Esophagus squamous epithelium (tissue), 5 donors: ENCODE measurements at regions not wholly inside any gene's neighbourhood (a gene's known extent, or its start where the extent isn't known, plus 50 kb on each side); places are given as distances from the start of the nearest gene placed in this dataset.

Experiments
- DNase-seq: peaks from one replicate; lab custom pipeline; 2025; lab: John Stamatoyannopoulos, UW
- H3K27ac ChIP-seq, 4 donors: fragments of 200-600 bp; sonication (generic); one replicate each; pipeline ENCODE4 v1.5.1; 2016 to 2019; ENCODE audit warnings: mild to moderate bottlenecking in 1 of 4
- H3K27me3 ChIP-seq, 4 donors: fragments of 200-600 bp; sonication (generic); 1 replicate in 3 of 4; 2 replicates in 1 of 4; pipeline versions ENCODE4 v1.5.1 to v1.6.0; 2017 to 2021; ENCODE audit warnings: antibody characterized with exemption in 1 of 4
- H3K36me3 ChIP-seq, 3 donors: fragments of 200-600 bp; sonication (generic); one replicate each; pipeline ENCODE4 v1.5.1; 2016 to 2019
- H3K4me1 ChIP-seq, 3 donors: fragments of 200-600 bp; sonication (generic); one replicate each; pipeline ENCODE4 v1.5.1; 2017 to 2019
- H3K4me3 ChIP-seq, 4 donors: fragments of 200-600 bp; sonication (generic); 1 replicate in 3 of 4; 2 replicates in 1 of 4; pipeline ENCODE4 v1.5.1; 2016 to 2019; ENCODE audit warnings: mild to moderate bottlenecking in 2 of 4, moderate library complexity in 1 of 4
- H3K9me3 ChIP-seq, 3 donors: fragments of 200-600 bp; sonication (generic); one replicate each; pipeline ENCODE4 v1.5.1; 2016 to 2019
- POLR2A ChIP-seq, 4 donors: fragments of 450-650 bp; IDR thresholded peaks; one replicate each; pipeline ENCODE4 v1.6.1; 2017; ENCODE audit warnings: antibody characterized with exemption in 4 of 4, mild to moderate bottlenecking in 4 of 4, moderate library complexity in 3 of 4
- WGBS, 2 donors: methylation state at CpG; one replicate each; pipeline ENCODE4 v1.1.5; 2018; 5-methylcytosine and 5-hydroxymethylcytosine counted together
- intact Hi-C: fragments of 100-400 bp; cut with DNase I; formaldehyde crosslinking; loops from one replicate; pipeline ENCODE4 v1.15.0; 2022
- TF ChIP-seq, protein P1 (sequence below), 6 experiments: fragments of 450-650 bp in 4 of 6; fragments of 200-600 bp in 2 of 6; sonication (generic) in 2 of 6; IDR thresholded peaks; one replicate each; pipeline ENCODE4 v1.5.1; 2016 to 2019; ENCODE audit warnings: antibody characterized with exemption in 6 of 6, mild to moderate bottlenecking in 4 of 6, moderate library complexity in 4 of 6
- donor health status: DM: yes; HTN: yes; CAD: no.

DNA sequence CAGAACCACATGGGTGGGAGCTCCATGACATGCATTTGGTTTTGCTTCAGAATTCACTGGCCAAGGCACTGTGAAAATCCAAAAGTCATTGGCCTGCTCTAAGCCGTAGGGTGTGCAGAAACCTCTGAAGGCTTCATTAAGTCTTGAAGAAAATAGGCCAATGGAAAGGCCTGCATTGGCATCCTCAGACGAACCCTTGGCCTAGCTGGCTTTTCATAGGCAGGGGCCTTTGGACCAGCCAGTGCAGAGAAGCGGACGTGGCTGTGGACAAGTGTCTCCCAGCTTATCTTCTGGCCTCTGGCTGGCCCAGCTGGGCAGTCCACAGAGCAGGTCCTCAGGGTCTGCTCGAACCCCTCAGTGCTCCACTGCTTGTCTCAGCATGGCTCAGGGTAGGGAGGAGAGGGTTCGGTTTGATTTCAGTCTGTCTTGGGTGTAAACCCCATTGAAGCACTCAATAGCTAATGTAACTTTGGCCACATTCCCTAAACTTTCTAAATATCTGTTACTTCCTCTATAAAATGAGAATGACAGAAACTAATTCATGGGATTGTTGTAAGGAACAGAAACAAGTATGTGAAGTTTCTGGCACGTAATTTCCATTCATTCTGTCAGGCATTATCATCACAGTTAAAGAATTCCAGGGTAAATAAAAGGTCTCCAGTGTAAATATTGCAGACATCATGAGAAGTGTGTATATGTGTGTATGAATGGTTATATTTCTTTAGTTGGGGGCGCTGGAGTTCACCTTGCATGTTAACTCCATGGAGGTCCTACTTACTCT lies 125.5 kb downstream of the TFCP2L1 start:
- Histone ChIP-seq H3K4me3 (no peak overlapping the region), H3K27ac (peak overlapping the region in 3 of 4 donors; percentile 50 to 69 (median 51))

DNA sequence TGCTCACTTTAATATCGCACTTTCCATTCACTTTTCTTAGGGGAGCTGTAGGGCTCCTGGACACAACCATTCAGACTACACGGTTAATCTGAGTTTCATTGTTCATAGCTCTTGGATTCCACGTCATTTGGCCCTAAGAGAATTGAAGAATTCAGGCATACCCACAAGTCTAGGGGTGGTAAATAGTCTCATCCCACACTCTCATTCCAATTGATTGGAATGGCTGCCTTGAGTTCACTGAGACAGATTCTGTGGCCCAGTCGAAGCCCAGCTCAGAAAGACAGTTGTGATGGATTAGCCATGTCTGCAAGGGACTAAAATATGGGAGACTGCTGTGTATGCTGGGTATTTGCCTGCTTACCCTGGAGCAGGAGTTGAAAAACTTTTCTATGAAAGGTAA lies 124.6 kb downstream of the TFCP2L1 start:
- Histone ChIP-seq H3K9me3 (peaks cover 0 to 16% (median 16%) of the 10 kb centered on the region in 3 donors), H3K27ac (peak overlapping the region in 3 of 4 donors; percentile 50 to 69 (median 51)), H3K27me3 (no peaks in the 10 kb centered on the region), H3K4me3 (no peak overlapping the region), H3K4me1 (peaks cover 2 to 38% (median 9%) of the 10 kb centered on the region in 3 donors), H3K36me3 (no peaks in the 10 kb centered on the region)
- intact Hi-C loops: no loop called here
- 38 to 75% methylated on average over 4 of the region's 4 CpGs for WGBS, 2 donors
- no peak for DNase-seq
- no peak for TF ChIP-seq POLR2A (IDR thresholded peaks at IDR 0.05)
- TF ChIP-seq, protein P1, sequence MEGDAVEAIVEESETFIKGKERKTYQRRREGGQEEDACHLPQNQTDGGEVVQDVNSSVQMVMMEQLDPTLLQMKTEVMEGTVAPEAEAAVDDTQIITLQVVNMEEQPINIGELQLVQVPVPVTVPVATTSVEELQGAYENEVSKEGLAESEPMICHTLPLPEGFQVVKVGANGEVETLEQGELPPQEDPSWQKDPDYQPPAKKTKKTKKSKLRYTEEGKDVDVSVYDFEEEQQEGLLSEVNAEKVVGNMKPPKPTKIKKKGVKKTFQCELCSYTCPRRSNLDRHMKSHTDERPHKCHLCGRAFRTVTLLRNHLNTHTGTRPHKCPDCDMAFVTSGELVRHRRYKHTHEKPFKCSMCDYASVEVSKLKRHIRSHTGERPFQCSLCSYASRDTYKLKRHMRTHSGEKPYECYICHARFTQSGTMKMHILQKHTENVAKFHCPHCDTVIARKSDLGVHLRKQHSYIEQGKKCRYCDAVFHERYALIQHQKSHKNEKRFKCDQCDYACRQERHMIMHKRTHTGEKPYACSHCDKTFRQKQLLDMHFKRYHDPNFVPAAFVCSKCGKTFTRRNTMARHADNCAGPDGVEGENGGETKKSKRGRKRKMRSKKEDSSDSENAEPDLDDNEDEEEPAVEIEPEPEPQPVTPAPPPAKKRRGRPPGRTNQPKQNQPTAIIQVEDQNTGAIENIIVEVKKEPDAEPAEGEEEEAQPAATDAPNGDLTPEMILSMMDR (IDR thresholded peaks at IDR 0.05): no peak

More for the DNA sequence above, 125.5 kb downstream of the TFCP2L1 start:
- H3K9me3 ChIP-seq: peaks cover 0 to 16% (median 16%) of the 10 kb centered on the region in 3 donors
- H3K27me3 ChIP-seq: no peaks in the 10 kb centered on the region
- intact Hi-C loops: no loop called here
- TF ChIP-seq, protein P1 (IDR thresholded peaks at IDR 0.05): no peak
- TF ChIP-seq POLR2A (IDR thresholded peaks at IDR 0.05): no peak
- WGBS, 2 donors: 59 to 61% methylated on average over 6 of the region's 8 CpGs
- no peaks in the 10 kb centered on the region for H3K36me3 ChIP-seq
- DNase-seq: no peak
- H3K4me1 ChIP-seq: peaks cover 7 to 47% (median 17%) of the 10 kb centered on the region in 3 donors

DNA sequence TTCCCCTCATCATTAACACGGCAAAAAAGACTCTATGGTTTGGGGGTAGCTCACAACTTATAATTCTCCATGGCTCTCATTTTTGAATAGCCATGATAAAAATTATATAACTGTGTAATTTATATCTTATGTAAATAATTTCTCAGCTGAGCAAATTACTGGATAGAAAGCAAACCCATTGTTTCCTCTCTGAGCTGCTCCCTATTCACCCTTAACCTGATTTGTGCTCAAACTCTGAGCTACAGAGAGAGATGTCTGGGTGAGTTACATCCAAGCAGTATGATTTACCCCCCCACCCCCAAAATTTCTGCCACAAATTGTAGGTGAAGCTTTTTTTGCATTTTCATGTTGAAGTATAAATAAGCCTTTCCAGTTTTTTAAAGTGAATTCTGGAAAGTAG lies 123.7 kb downstream of the TFCP2L1 start:
- Histone ChIP-seq H3K9me3 (peaks cover 0 to 16% (median 16%) of the 10 kb centered on the region in 3 donors), H3K4me3 (no peak overlapping the region), H3K36me3 (no peaks in the 10 kb centered on the region), H3K4me1 (peaks cover 0 to 29% (median 4%) of the 10 kb centered on the region in 3 donors), H3K27me3 (no peaks in the 10 kb centered on the region), H3K27ac (no peak overlapping the region)
- intact Hi-C loops: no loop called here
- WGBS, 2 donors: 70 to 71% methylated on average over 1 of the region's 1 CpG
- no peak for DNase-seq
- no peak for TF ChIP-seq POLR2A (IDR thresholded peaks at IDR 0.05)
- TF ChIP-seq, protein P1 (IDR thresholded peaks at IDR 0.05): no peak

DNA sequence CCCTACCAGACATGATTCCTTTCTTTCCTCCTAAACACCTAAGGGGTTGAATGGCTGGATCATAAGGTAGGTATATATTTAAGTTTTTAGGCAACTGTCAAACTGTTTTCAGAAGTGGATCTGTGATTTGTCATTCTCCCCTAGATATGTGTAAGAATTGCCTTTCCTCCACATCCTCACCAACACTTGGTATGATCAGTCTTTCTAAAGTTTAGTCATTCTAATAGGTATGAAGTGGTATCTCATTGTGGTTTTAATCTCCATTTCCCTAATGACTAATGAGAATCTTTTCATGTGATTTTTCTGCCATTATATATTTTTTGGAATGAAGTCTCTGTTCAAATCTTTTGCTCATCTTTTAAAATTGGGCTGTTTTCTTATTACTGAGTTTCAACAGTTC lies 122.1 kb downstream of the TFCP2L1 start:
- no peak for TF ChIP-seq POLR2A (IDR thresholded peaks at IDR 0.05)
- TF ChIP-seq, protein P1 (IDR thresholded peaks at IDR 0.05): no peak
- Histone ChIP-seq H3K9me3 (peaks cover 0 to 6% (median 5%) of the 10 kb centered on the region in 3 donors), H3K27ac (no peak overlapping the region), H3K27me3 (no peaks in the 10 kb centered on the region), H3K4me1 (peaks cover 0 to 26% (median 4%) of the 10 kb centered on the region in 3 donors), H3K4me3 (no peak overlapping the region), H3K36me3 (no peaks in the 10 kb centered on the region)
- intact Hi-C loops: no loop called here
- no peak for DNase-seq

DNA sequence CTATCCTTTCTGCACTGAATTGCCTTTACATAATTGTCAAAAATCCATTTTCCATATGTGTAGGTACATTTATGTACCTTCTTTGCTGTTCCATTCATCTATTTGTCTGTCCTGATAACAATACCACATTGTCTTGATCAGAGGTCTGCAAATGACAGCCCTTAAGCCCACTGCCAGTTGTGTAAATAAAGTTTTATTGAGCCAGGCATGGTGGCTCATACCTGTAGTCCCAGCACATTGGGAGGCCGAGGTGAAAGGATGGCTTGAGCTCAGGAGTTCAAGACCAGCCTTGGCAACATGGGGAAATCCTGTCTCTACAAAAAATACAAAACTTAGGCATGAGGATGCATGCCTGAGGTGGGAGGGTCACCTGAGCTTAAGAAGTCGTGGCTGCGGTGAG lies 121.0 kb downstream of the TFCP2L1 start:
- H3K9me3 ChIP-seq: peaks cover 0 to 6% (median 5%) of the 10 kb centered on the region in 3 donors
- intact Hi-C loops: no loop called here
- DNase-seq: no peak
- peaks cover 0 to 20% (median 0%) of the 10 kb centered on the region in 3 donors for H3K4me1 ChIP-seq
- TF ChIP-seq, protein P1 (IDR thresholded peaks at IDR 0.05): no peak
- TF ChIP-seq POLR2A (IDR thresholded peaks at IDR 0.05): no peak
- no peak overlapping the region for H3K4me3 ChIP-seq
- WGBS, 2 donors: 73 to 74% methylated on average over 3 of the region's 3 CpGs
- no peak overlapping the region for H3K27ac ChIP-seq
- H3K27me3 ChIP-seq: no peaks in the 10 kb centered on the region
- no peaks in the 10 kb centered on the region for H3K36me3 ChIP-seq
